ENCODE measurements at regions not wholly inside any gene's neighbourhood (a gene's known extent, or its start where the extent isn't known, plus 50 kb on each side); places are given as distances from the start of the nearest gene placed in this dataset.
"Not testable (repeated sequence)": the region's sequence is repeated elsewhere in the genome, so short reads cannot be mapped to it uniquely, and the experiment has no call there.

- no peak for DNase-seq
Measured at GRCh38 chr1:194476872-194477271, 1290.5 kb upstream of the B3GALT2 start.

- no peak for DNase-seq
Measured at GRCh38 chr1:194476351-194476750, 1289.9 kb upstream of the B3GALT2 start.

DNA sequence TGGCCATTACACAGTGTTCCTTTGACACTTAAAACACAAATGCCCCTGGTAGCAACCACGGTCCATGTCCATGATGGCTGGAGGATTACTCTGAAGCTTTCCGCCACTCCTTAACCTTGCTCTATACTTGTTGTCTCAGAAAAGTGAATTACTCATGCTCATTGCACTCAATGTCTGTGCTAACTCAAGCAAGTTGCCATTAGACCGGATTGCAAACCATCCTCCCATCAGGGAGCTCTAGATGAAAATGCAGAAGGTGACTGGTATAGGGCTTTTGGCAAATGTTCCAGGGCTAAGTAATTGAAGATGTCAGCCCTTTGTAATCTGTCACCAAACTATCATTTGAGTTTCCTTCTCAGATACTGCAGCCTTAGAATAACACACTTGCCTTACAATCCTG, 1288.3 kb upstream of the B3GALT2 start:
- no peak for DNase-seq

GRCh38 chr1:194473766-194474165, 1287.4 kb upstream of the B3GALT2 start:
- no peak for DNase-seq

DNA sequence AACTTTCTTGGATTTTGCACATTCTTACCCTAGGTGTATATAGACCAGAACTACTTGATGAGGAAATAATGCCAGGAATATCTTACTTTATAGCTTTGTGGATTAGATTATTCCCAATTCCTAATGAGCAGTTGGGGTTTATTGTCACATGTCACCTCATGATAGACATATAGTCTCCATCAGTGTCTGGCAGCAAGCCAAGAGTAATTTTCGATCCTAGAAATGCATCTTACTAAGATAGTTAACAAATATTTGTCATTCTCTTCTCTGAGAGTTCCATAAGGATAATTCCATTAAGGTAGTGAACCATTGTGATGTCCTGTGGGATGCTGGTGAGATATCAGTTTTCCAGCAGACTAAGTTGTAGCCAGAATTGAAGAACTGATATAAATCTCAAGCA, 1282.9 kb upstream of the B3GALT2 start:
- no peak for DNase-seq

- no peak for DNase-seq
Measured at GRCh38 chr1:194466706-194467105, 1280.3 kb upstream of the B3GALT2 start.

DNA sequence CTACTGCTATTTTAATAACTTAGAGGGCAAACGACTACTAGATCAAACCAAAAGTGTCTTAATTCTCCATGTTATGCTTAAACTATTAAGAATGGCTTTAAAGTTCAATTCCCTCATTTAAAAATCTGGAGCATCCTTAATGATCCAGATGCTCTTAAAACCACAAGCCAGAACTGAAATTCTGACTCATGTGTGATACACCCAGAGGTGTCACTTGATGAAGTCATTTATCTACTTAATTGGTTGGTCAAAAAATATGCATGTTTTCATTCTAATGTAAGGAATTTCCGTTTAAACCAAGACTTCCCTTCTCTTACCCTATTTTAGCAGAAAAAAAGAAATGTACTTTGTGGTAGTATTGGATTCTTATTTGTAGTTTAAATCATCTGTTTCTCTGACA, 1261.2 kb upstream of the B3GALT2 start:
- DNase-seq = no peak

GRCh38 chr1:194445244-194445643, 1258.8 kb upstream of the B3GALT2 start:
- DNase-seq = no peak

GRCh38 chr1:194442901-194443575, 1256.6 kb upstream of the B3GALT2 start:
- no peak for DNase-seq

DNA sequence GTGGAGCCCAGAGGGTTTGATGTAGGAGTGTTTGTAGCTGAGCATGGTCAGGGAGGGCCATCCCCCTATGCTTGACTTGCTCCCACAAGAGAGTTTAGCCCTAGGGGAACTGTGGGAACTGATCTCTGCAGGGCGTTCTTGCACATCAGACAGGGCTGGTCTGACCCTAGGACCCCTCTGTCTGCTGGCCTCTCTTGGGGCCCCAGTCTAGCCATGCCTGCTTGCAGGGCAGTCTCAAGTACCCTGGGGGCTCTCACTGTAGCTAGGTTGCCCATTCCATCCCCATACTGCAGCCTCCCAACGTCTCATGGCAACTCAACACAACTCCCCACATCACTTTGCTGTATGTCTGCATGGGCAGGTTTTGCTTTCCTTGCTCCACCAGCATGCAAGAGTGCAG, 1250.7 kb upstream of the B3GALT2 start:
- DNase-seq = no peak

GRCh38 chr1:194431121-194431520, 1244.7 kb upstream of the B3GALT2 start:
- DNase-seq = no peak

DNA sequence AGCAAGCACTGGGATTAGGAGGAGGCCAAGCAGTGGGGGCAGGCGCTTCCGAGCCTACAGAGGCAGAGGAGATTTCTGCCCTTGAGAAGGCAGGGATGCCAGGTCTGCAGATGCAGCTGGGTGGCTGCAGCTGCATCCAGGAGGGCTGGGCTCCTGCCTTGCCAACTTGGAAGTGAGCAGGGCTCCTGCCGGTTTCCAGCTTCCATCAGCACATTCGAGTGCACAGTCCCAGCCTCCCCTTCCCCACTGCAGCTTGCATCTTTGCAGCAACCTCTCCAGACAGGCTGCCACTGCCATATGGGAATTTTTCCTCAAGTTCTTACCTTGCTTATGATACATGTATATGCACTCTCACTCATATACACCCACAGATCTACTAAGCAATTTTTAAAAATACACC, 1234.3 kb upstream of the B3GALT2 start:
- DNase-seq = no peak

- DNase-seq = no peak
Measured at GRCh38 chr1:194419721-194420120, 1233.3 kb upstream of the B3GALT2 start.

GRCh38 chr1:194410756-194411155, 1224.3 kb upstream of the B3GALT2 start:
- no peak for DNase-seq

- not testable (repeated sequence) for DNase-seq
Measured at GRCh38 chr1:194407238-194407637, 1220.8 kb upstream of the B3GALT2 start.

DNA sequence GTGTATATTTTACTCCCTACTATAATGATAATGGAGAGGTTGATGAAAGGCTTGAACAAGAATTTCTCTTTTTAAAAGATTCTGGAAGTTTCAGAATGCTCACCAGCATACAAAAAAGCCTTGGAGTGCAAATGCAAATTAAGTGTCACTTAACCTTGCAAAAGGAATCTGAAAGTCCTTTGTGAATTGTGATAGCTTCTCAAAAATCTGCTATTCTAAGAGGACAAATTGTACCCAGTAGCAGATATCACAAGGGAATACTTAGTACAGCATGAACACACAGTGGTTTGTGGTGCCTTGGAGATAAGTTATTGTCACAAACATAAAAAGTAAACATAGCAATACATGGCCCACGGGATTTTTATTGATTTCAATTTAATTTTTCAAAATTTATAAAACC, 1208.3 kb upstream of the B3GALT2 start:
- no peak for DNase-seq

- no peak for DNase-seq
Measured at GRCh38 chr1:194387531-194387930, 1201.1 kb upstream of the B3GALT2 start.

DNA sequence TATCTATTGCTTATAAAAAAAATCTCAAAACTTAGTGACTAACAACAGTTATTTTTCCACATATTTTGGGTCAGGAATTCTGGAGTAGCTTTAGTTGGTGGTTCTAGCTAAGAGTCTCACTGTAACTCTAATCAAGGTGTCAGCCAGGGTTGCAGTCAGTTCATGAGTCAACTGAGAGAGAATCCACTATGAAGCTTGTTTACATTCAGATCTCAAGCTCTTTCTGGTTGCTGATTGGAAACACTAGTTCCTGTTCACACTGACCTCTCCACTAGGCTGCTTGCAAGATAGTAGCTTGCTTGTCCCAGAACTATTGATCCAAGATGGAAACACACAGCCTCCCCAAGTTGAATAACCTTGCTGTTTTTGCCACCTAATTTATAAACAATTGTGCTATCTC, 1192.1 kb upstream of the B3GALT2 start:
- DNase-seq = no peak

- no peak for DNase-seq
Measured at GRCh38 chr1:194374649-194375048, 1188.2 kb upstream of the B3GALT2 start.

GRCh38 chr1:194372266-194372665, 1185.9 kb upstream of the B3GALT2 start:
- DNase-seq = no peak

DNA sequence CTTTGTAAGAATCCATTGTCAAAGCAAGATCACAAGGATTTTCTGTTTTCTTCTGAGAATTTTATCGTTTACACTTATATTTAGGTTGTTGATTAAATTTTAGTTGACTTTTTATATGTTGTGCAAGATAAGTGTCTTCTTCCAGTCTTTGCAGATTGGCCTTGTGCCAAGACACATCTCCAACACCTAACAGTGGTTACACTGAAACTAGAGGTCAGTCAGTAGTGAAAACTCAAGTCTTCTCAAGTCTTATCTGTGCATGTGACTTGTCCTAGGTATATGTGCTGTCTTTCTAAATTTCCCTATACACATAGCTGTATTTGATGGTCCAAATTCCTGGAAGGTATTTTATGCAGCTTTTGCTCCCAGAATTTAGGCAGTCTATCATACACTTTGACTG, 1183.2 kb upstream of the B3GALT2 start:
- no peak for DNase-seq

- DNase-seq = no peak
Measured at GRCh38 chr1:194369060-194369459, 1182.6 kb upstream of the B3GALT2 start.

GRCh38 chr1:194367121-194367520, 1180.7 kb upstream of the B3GALT2 start:
- DNase-seq = no peak

DNA sequence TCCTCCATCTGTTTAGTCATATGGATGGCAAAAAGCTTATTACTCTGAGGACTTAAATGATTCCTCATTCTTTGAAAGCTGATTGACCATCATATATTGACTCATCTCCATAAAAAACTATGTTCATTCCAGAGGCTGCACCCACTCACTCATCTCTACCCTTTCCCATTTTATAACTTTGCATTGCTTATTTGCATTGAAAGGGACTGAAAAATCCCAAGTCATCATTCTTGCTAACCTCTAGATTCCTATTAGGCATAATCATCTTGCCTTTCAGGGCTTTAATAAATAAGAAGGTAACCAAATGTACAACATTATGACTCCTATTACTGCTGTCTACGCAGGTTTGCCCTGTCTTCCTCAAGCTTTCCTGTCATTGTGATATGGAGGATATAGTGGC, 1180.3 kb upstream of the B3GALT2 start:
- no peak for DNase-seq

GRCh38 chr1:194362327-194362726, 1175.9 kb upstream of the B3GALT2 start:
- no peak for DNase-seq
